ENCODE measurements at regions not wholly inside any gene's neighbourhood (a gene's known extent, or its start where the extent isn't known, plus 50 kb on each side); places are given as distances from the start of the nearest gene placed in this dataset.
"Not testable (repeated sequence)": the region's sequence is repeated elsewhere in the genome, so short reads cannot be mapped to it uniquely, and the experiment has no call there.

DNA sequence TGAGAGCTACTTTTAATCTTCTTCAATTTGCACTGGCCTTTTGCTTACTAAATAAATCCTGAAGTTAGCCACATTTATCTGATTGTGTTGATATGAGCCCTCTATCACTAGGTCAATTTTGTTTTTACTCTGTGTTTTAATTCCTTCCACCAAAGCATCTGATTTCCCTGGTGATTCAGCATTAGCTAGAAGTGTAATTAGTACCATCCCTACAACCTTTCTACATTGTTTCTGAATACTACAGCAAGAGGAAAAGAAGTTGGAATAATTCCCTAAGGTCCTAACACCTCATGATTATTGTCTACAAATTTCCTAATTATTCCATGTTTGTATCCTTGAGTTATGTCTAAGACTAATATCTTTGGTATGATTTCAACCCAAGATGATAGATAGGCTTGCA lies 1093.6 kb downstream of the SUCLG1 start:
- Histone ChIP-seq H3K9me3 (ENCODE audit: control insufficient read depth, insufficient read depth, low read length) (no peaks in the 10 kb centered on the region), H3K27me3 (ENCODE audit: control insufficient read depth, insufficient read depth, low read length) (no peaks in the 10 kb centered on the region), H3K36me3 (ENCODE audit: control insufficient read depth, insufficient read depth, low read length) (no peaks in the 10 kb centered on the region), H3K4me1 (ENCODE audit: control insufficient read depth, insufficient read depth, low read length) (no peaks in the 10 kb centered on the region), H3K27ac (ENCODE audit: low read length) (no peak overlapping the region), H3K4me3 (ENCODE audit: low read length) (no peak overlapping the region)
- Mint-ChIP-seq H3K4me1 (no peaks in the 10 kb centered on the region), H3K27me3 (ENCODE audit: low read depth in 2 of 2) (no peaks in the 10 kb centered on the region), H3K36me3 (no peaks in the 10 kb centered on the region), H3K9me3 (peaks cover 14 to 15% of the 10 kb centered on the region in 2 donors), H3K4me3 (no peak overlapping the region), H3K27ac (no peak overlapping the region)
- DNase-seq = no peak
- TF ChIP-seq, protein P1, sequence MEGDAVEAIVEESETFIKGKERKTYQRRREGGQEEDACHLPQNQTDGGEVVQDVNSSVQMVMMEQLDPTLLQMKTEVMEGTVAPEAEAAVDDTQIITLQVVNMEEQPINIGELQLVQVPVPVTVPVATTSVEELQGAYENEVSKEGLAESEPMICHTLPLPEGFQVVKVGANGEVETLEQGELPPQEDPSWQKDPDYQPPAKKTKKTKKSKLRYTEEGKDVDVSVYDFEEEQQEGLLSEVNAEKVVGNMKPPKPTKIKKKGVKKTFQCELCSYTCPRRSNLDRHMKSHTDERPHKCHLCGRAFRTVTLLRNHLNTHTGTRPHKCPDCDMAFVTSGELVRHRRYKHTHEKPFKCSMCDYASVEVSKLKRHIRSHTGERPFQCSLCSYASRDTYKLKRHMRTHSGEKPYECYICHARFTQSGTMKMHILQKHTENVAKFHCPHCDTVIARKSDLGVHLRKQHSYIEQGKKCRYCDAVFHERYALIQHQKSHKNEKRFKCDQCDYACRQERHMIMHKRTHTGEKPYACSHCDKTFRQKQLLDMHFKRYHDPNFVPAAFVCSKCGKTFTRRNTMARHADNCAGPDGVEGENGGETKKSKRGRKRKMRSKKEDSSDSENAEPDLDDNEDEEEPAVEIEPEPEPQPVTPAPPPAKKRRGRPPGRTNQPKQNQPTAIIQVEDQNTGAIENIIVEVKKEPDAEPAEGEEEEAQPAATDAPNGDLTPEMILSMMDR (IDR thresholded peaks at IDR 0.05) = no peak
- intact Hi-C loops (cut with micrococcal nuclease) = no loop called here
- ATAC-seq = no peak

DNA sequence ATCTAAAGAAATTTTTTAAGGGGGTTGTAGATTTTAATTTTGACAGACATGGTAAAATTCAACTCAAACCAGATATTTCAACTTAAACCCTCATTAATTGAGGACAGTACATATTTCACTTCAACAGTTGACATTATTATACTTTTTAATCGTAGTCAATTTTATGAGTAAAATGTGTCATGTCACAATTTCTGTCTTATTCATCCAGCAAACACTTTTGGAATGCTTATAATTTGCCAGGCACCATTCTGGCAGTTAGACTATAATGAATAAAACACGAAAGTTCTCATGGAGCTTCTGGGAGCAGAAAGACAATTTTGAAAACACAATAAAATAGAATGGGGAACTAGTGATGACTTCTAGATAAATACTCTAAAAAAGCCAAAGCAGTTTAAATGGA lies 1094.8 kb downstream of the SUCLG1 start:
- intact Hi-C loops (cut with micrococcal nuclease) = no loop called here
- H3K9me3 ChIP-seq (ENCODE audit: control insufficient read depth, insufficient read depth, low read length) = no peaks in the 10 kb centered on the region
- Mint-ChIP-seq H3K9me3 (peaks cover 14 to 15% of the 10 kb centered on the region in 2 donors), H3K4me1 (no peaks in the 10 kb centered on the region), H3K27me3 (ENCODE audit: low read depth in 2 of 2) (no peaks in the 10 kb centered on the region), H3K4me3 (no peak overlapping the region), H3K36me3 (no peaks in the 10 kb centered on the region), H3K27ac (no peak overlapping the region)
- H3K4me1 ChIP-seq (ENCODE audit: control insufficient read depth, insufficient read depth, low read length) = no peaks in the 10 kb centered on the region
- no peaks in the 10 kb centered on the region for H3K36me3 ChIP-seq (ENCODE audit: control insufficient read depth, insufficient read depth, low read length)
- DNase-seq = no peak
- no peak overlapping the region for H3K4me3 ChIP-seq (ENCODE audit: low read length)
- WGBS (ENCODE audit: insufficient coverage) = 86% methylated on average over 1 of the region's 2 CpGs
- ATAC-seq = no peak
- H3K27me3 ChIP-seq (ENCODE audit: control insufficient read depth, insufficient read depth, low read length) = no peaks in the 10 kb centered on the region
- no peak overlapping the region for H3K27ac ChIP-seq (ENCODE audit: low read length)
- TF ChIP-seq, protein P1 (IDR thresholded peaks at IDR 0.05) = no peak

DNA sequence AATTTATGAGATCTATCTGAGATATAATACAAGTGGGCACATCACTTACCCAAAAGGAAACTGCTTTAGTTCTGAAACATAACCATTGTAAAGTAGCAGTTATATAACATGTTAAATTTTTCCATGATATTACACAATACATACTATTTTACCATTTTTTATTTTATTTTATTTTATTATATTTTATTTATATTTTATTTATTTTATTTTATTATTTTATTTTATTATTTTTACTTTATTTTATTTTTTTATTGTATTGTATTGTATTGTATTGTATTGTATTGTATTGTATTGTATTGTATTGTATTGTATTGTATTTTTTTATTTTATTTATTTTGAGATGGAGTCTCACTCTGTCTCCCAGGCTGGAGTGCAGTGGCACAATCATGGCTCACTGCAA lies 1095.9 kb downstream of the SUCLG1 start:
- H3K4me1 Mint-ChIP-seq; H3K36me3 Mint-ChIP-seq; ATAC-seq; intact Hi-C loops (cut with micrococcal nuclease); DNase-seq; H3K27ac ChIP-seq (ENCODE audit: low read length); H3K4me3 ChIP-seq (ENCODE audit: low read length); H3K27me3 Mint-ChIP-seq (ENCODE audit: low read depth in 2 of 2); H3K27ac Mint-ChIP-seq; H3K4me3 Mint-ChIP-seq; H3K4me1 ChIP-seq (ENCODE audit: control insufficient read depth, insufficient read depth, low read length); H3K27me3 ChIP-seq (ENCODE audit: control insufficient read depth, insufficient read depth, low read length); H3K9me3 ChIP-seq (ENCODE audit: control insufficient read depth, insufficient read depth, low read length); H3K36me3 ChIP-seq (ENCODE audit: control insufficient read depth, insufficient read depth, low read length): not testable (repeated sequence)
- H3K9me3 Mint-ChIP-seq = peaks cover 14 to 15% of the 10 kb centered on the region in 2 donors

DNA sequence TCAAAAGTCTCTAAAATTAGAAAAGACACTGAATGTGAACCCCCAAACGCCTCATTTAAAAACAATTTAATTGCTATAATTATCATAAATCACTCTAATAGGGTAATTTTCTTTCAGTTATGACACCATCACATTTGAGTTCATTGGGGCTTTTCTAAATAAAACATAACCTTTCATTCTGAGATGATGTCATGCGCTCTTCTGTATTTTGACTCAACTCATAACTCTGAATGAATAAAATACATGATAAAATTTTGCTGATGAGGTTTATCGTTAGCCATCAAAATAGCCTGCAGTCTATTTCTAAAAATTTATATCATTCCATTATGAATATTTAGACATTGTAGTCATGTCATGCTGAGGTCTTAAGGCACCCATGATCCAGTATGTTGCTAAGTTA lies 1099.7 kb downstream of the SUCLG1 start:
- Mint-ChIP-seq H3K27ac (no peak overlapping the region), H3K4me3 (no peak overlapping the region), H3K36me3 (no peaks in the 10 kb centered on the region), H3K27me3 (ENCODE audit: low read depth in 2 of 2) (no peaks in the 10 kb centered on the region), H3K4me1 (no peaks in the 10 kb centered on the region), H3K9me3 (peaks cover 9 to 10% of the 10 kb centered on the region in 2 donors)
- TF ChIP-seq, protein P1 (IDR thresholded peaks at IDR 0.05) = no peak
- H3K9me3 ChIP-seq (ENCODE audit: control insufficient read depth, insufficient read depth, low read length) = no peaks in the 10 kb centered on the region
- H3K4me3 ChIP-seq (ENCODE audit: low read length) = no peak overlapping the region
- intact Hi-C loops (cut with micrococcal nuclease) = no loop called here
- ATAC-seq = no peak
- H3K27ac ChIP-seq (ENCODE audit: low read length) = no peak overlapping the region
- WGBS (ENCODE audit: insufficient coverage) = no CpG with 5 or more reads among the region's 3 CpGs
- no peaks in the 10 kb centered on the region for H3K4me1 ChIP-seq (ENCODE audit: control insufficient read depth, insufficient read depth, low read length)
- H3K36me3 ChIP-seq (ENCODE audit: control insufficient read depth, insufficient read depth, low read length) = no peaks in the 10 kb centered on the region
- H3K27me3 ChIP-seq (ENCODE audit: control insufficient read depth, insufficient read depth, low read length) = no peaks in the 10 kb centered on the region
- DNase-seq = no peak

Measured in natural killer cell (primary cell).